Sigmoid colon (tissue), 6 donors: ENCODE measurements at regions not wholly inside any gene's neighbourhood (a gene's known extent, or its start where the extent isn't known, plus 50 kb on each side); places are given as distances from the start of the nearest gene placed in this dataset.
"Not testable (repeated sequence)": the region's sequence is repeated elsewhere in the genome, so short reads cannot be mapped to it uniquely, and the experiment has no call there.

Experiments
- DNase-seq: peaks from one replicate; pipeline ENCODE4 v3.0.0-alpha.2; 2019
- H3K27ac ChIP-seq, 4 donors: fragments of 200-600 bp; sonication (generic); one replicate each; pipeline ENCODE4 v1.5.1; 2016 to 2019; ENCODE audit warnings: mild to moderate bottlenecking in 1 of 4
- H3K27me3 ChIP-seq, 3 donors: fragments of 200-600 bp; sonication (generic); one replicate each; pipeline ENCODE4 v1.5.1; 2019; ENCODE audit warnings: mild to moderate bottlenecking in 1 of 3
- H3K36me3 ChIP-seq, 4 donors: fragments of 200-600 bp; sonication (generic); one replicate each; pipeline ENCODE4 v1.5.1; 2016 to 2019
- H3K4me1 ChIP-seq, 4 donors: fragments of 200-600 bp; sonication (generic); one replicate each; pipeline ENCODE4 v1.5.1; 2017 to 2019
- H3K4me3 ChIP-seq, 4 donors: fragments of 200-600 bp; sonication (generic); one replicate each; pipeline ENCODE4 v1.5.1; 2017 to 2019; ENCODE audit warnings: mild to moderate bottlenecking in 2 of 4, moderate library complexity in 1 of 4
- H3K9me3 ChIP-seq, 4 donors: fragments of 200-600 bp in 3 of 4; sonication (generic) in 3 of 4; one replicate each; pipeline versions ENCODE4 v1.5.1 to v1.6.1; 2013 to 2019
- EP300 ChIP-seq, 4 donors: sonication (generic); formaldehyde crosslinking; IDR thresholded peaks; one replicate each; pipeline ENCODE4 v1.6.1; 2017; ENCODE audit warnings: antibody characterized with exemption in 4 of 4
- POLR2A ChIP-seq, 2 donors: fragments of 450-650 bp; IDR thresholded peaks; one replicate each; pipeline ENCODE4 v1.6.1; 2016; ENCODE audit warnings: antibody characterized with exemption in 2 of 2, mild to moderate bottlenecking in 2 of 2, moderate library complexity in 2 of 2
- POLR2AphosphoS5 ChIP-seq, 4 donors: sonication (generic); formaldehyde crosslinking; IDR thresholded peaks; one replicate each; pipeline ENCODE4 v1.6.1; 2017; ENCODE audit warnings: antibody characterized with exemption in 4 of 4
- WGBS, 2 donors: extraction: QIAGEN DNeasy Blood & Tissue Kit; methylation state at CpG; one replicate each; pipeline ENCODE4 v1.1.7; 2013; 5-methylcytosine and 5-hydroxymethylcytosine counted together
- intact Hi-C: fragments of 100-400 bp; cut with DNase I; formaldehyde crosslinking; loops from one replicate; pipeline ENCODE4 v1.15.1; 2023
- TF ChIP-seq, protein P1 (sequence below), 4 experiments: fragments of 450-650 bp in 3 of 4; fragments of 200-600 bp in 1 of 4; IDR thresholded peaks; one replicate each; pipeline ENCODE4 v1.5.1; 2016 to 2019; ENCODE audit warnings: antibody characterized with exemption in 4 of 4, mild to moderate bottlenecking in 3 of 4, moderate library complexity in 2 of 4
- donor health status: healthy with polysubstance abuse.
- donor health status: healthy.

DNA sequence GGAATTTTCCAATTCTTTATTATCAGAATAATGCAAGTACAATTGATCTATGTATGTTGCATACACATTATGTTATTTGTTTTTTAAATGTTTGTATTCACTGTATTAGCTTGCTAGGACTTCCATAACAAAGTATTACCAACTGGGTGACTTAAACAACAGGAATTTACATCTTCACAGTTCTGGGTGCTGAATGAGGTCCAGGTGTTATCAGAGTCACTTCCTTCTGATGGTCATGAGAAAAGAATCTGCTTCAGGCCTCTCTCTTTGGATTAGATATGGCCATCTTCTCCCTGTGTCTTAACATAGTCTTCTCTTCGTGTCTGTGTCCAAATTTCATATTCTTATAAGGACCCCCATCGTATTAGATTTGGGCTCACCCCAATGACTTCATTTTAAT lies 229.1 kb upstream of the TRPC7 start:
- 61 to 71% methylated on average over 2 of the region's 2 CpGs for WGBS, 2 donors
- no peak overlapping the region for H3K27ac ChIP-seq
- intact Hi-C loops = no loop called here
- DNase-seq = no peak
- no peaks in the 10 kb centered on the region for H3K36me3 ChIP-seq
- H3K4me3 ChIP-seq = no peak overlapping the region
- peaks cover 0 to 7% (median 0%) of the 10 kb centered on the region in 4 donors for H3K9me3 ChIP-seq
- H3K27me3 ChIP-seq = no peaks in the 10 kb centered on the region
- no peak for TF ChIP-seq EP300 (IDR thresholded peaks at IDR 0.05)
- TF ChIP-seq POLR2AphosphoS5 (IDR thresholded peaks at IDR 0.05) = no peak
- TF ChIP-seq, protein P1, sequence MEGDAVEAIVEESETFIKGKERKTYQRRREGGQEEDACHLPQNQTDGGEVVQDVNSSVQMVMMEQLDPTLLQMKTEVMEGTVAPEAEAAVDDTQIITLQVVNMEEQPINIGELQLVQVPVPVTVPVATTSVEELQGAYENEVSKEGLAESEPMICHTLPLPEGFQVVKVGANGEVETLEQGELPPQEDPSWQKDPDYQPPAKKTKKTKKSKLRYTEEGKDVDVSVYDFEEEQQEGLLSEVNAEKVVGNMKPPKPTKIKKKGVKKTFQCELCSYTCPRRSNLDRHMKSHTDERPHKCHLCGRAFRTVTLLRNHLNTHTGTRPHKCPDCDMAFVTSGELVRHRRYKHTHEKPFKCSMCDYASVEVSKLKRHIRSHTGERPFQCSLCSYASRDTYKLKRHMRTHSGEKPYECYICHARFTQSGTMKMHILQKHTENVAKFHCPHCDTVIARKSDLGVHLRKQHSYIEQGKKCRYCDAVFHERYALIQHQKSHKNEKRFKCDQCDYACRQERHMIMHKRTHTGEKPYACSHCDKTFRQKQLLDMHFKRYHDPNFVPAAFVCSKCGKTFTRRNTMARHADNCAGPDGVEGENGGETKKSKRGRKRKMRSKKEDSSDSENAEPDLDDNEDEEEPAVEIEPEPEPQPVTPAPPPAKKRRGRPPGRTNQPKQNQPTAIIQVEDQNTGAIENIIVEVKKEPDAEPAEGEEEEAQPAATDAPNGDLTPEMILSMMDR (IDR thresholded peaks at IDR 0.05) = no peak
- TF ChIP-seq POLR2A (IDR thresholded peaks at IDR 0.05) = no peak
- H3K4me1 ChIP-seq = no peaks in the 10 kb centered on the region

DNA sequence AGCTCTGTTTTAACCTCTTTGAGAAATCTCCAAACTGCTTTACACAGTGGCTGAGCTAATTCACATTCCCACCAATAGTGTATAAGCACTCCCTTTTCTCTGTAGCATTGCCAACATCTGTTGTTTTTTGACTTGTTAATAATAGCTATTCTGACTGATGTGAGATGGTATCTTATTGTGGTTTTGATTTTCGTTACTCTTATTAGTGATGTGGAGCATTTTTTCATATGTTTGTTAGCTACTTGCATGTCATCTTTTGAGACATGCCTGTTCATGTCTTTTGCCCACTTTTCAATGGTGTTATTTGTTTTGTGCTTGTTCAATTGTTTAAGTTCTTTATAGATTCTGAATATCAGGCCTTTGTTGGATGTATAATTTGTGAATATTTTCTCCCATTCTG lies 225.2 kb upstream of the TRPC7 start:
- no peaks in the 10 kb centered on the region for H3K27me3 ChIP-seq
- no peaks in the 10 kb centered on the region for H3K4me1 ChIP-seq
- H3K9me3 ChIP-seq = peaks cover 0 to under 1% (median 0%) of the 10 kb centered on the region in 4 donors
- H3K27ac ChIP-seq = no peak overlapping the region
- no peak for DNase-seq
- WGBS, 2 donors = 60 to 68% methylated on average over 1 of the region's 1 CpG
- TF ChIP-seq, protein P1 (IDR thresholded peaks at IDR 0.05) = no peak
- TF ChIP-seq POLR2A (IDR thresholded peaks at IDR 0.05) (no peak), EP300 (IDR thresholded peaks at IDR 0.05) (no peak), POLR2AphosphoS5 (IDR thresholded peaks at IDR 0.05) (no peak)
- intact Hi-C loops = no loop called here
- no peaks in the 10 kb centered on the region for H3K36me3 ChIP-seq
- no peak overlapping the region for H3K4me3 ChIP-seq

DNA sequence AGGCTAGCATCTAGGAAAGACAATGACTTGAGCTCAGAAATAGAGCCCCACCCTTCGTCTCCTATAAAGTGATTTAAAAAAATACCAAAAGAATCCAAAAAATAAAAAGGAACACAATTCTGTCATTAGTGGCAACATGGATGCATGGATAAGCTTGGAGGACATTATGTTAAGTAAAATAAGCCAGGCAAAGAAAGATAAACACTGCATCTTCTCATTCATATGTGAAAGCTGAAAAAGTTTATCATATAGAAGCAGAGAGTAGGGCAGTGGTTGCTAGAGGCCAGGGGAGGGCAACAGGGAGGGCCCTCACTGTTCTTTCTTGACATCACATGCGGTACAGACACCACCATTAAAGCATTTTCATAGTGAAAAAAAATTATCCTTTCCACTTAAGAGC lies 220.9 kb upstream of the TRPC7 start:
- intact Hi-C loops = no loop called here
- Histone ChIP-seq H3K36me3 (no peaks in the 10 kb centered on the region), H3K27me3 (no peaks in the 10 kb centered on the region), H3K27ac (no peak overlapping the region), H3K4me3 (no peak overlapping the region), H3K4me1 (no peaks in the 10 kb centered on the region), H3K9me3 (no peaks in the 10 kb centered on the region)
- 74 to 86% methylated on average over 2 of the region's 2 CpGs for WGBS, 2 donors
- DNase-seq = no peak
- TF ChIP-seq, protein P1 (IDR thresholded peaks at IDR 0.05) = no peak

DNA sequence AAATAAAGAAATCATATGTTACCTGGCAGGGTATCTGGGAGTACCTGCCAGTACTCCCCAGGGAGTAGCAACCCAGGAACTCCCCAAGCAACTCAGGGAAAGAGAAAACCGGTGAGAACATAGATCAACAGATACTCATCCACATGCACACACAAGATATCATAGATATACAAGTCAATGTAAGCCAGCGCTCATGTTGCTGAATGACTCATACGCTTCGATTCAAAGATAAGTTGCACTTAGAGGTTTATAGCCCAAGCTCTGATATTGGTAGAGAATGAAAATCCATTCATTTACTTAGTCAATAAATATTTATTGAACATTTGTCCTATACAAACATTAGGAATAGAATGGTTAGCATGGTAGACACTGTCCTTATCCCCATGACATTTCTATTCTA lies 219.1 kb upstream of the TRPC7 start:
- intact Hi-C loops = no loop called here
- no peak for TF ChIP-seq EP300 (IDR thresholded peaks at IDR 0.05)
- TF ChIP-seq POLR2AphosphoS5 (IDR thresholded peaks at IDR 0.05) = no peak
- TF ChIP-seq, protein P1 (IDR thresholded peaks at IDR 0.05) = no peak
- no peak for TF ChIP-seq POLR2A (IDR thresholded peaks at IDR 0.05)
- WGBS, 2 donors = 89 to 90% methylated on average over 4 of the region's 4 CpGs
- H3K4me3 ChIP-seq = no peak overlapping the region
- H3K36me3 ChIP-seq = no peaks in the 10 kb centered on the region
- no peaks in the 10 kb centered on the region for H3K4me1 ChIP-seq
- DNase-seq = no peak
- no peaks in the 10 kb centered on the region for H3K27me3 ChIP-seq
- H3K27ac ChIP-seq = no peak overlapping the region
- no peaks in the 10 kb centered on the region for H3K9me3 ChIP-seq

DNA sequence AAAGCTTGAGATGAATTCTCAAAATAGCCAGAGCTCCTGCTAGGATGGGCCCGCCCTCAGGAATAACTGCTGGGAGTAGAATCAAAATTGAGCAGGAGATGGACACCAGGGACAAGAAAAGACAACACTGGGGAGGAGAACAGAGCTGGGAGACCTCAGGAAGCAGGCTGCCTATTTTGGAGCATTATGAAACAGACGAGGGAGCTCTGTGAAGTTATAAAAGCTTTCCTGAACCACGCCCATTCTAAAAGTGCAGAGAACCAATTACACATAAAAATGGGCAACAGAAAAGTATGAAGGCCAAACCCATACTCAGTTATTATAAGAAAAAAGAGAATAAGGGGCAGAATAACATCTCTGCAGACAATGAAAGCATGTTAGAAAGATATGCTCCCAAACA lies 213.9 kb upstream of the TRPC7 start:
- 33 to 61% methylated on average over 3 of the region's 3 CpGs for WGBS, 2 donors
- no peak for DNase-seq
- H3K27ac ChIP-seq = no peak overlapping the region
- no peak for TF ChIP-seq EP300 (IDR thresholded peaks at IDR 0.05)
- TF ChIP-seq, protein P1 (IDR thresholded peaks at IDR 0.05) = no peak
- TF ChIP-seq POLR2AphosphoS5 (IDR thresholded peaks at IDR 0.05) = no peak
- TF ChIP-seq POLR2A (IDR thresholded peaks at IDR 0.05) = no peak
- no peaks in the 10 kb centered on the region for H3K36me3 ChIP-seq
- no peaks in the 10 kb centered on the region for H3K27me3 ChIP-seq
- intact Hi-C loops = no loop called here
- no peak overlapping the region for H3K4me3 ChIP-seq
- no peaks in the 10 kb centered on the region for H3K9me3 ChIP-seq
- no peaks in the 10 kb centered on the region for H3K4me1 ChIP-seq

DNA sequence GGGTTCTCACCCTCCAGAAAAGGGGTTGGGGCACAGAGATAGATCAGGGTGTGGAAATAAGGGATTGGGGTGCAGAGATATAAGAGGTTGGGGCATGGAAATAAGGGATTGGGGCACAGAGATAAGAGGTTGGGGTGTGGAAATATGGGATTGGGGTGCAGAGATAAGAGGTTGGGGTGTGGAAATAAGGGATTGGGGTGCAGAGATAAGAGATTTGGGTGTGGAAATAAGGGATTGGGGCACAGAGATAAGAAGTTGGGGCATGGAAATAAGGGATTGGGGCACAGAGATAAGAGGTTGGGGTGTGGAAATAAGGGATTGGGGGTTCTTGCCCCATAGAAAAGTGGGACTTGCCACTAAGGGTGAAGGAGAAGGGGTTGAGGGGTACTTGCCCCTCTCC lies 204.5 kb upstream of the TRPC7 start:
- H3K27me3 ChIP-seq, H3K4me3 ChIP-seq, H3K9me3 ChIP-seq, H3K36me3 ChIP-seq, H3K27ac ChIP-seq, intact Hi-C loops, DNase-seq, H3K4me1 ChIP-seq: not testable (repeated sequence)

DNA sequence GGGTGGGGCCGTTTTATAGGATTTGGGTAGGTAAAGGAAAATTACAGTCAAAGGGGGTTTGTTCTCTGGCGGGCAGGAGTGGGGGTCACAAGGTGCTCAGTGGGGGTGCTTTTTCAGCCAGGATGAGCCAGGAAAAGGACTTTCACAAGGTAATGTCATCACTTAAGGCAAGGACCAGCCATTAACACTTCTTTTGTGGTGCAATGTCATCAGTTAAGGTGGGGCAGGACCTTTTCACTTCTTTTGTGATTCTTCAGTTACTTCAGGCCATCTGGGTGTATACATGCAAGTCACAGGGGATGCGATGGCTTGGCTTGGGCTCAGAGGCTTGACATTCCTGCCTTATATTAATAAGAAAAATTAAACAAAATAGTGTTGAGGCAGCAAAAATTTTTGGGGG lies 200.1 kb upstream of the TRPC7 start:
- 45 to 62% methylated on average over 3 of the region's 3 CpGs for WGBS, 2 donors
- DNase-seq, H3K9me3 ChIP-seq, H3K4me3 ChIP-seq, H3K4me1 ChIP-seq, H3K36me3 ChIP-seq, H3K27ac ChIP-seq, H3K27me3 ChIP-seq, intact Hi-C loops: not testable (repeated sequence)

DNA sequence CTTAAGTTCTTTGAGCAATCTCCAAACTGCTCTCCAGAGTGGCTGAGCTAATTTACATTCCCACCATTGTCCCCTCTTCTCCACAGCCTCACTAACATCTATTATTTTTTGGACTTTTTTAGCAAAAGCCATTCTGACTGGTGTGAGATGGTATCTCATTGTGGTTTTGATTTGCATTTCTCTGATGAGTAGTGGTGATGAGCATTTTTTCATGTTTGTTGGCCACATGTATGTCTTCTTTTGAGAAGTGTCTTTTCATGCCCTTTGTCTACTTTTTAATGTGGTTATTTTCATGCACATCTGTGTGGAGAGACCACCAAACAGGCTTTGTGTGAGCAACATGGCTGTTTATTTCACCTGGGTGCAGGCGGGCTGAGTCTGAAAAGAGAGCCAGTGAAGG lies 199.7 kb upstream of the TRPC7 start:
- H3K4me1 ChIP-seq, intact Hi-C loops: not testable (repeated sequence)
- 62 to 68% methylated on average over 1 of the region's 1 CpG for WGBS, 2 donors

More for the DNA sequence above, 199.7 kb upstream of the TRPC7 start:
- not testable (repeated sequence) for H3K9me3 ChIP-seq, DNase-seq, H3K27ac ChIP-seq, H3K4me3 ChIP-seq, H3K36me3 ChIP-seq, H3K27me3 ChIP-seq
